HFF-Myc (cell line): ENCODE measurements at regions not wholly inside any gene's neighbourhood (a gene's known extent, or its start where the extent isn't known, plus 50 kb on each side); places are given as distances from the start of the nearest gene placed in this dataset.

Experiments
- DNase-seq: peaks from one replicate; pipeline ENCODE4 v3.0.0-alpha.2; 2011; ENCODE audit warnings: low read depth; ENCODE audit errors: extremely low read depth
- H3K4me3 ChIP-seq: replicated peaks from 2 replicates; pipeline ENCODE4 v1.5.1; 2011; ENCODE audit warnings: low read depth, mild to moderate bottlenecking, control low read depth, low read length
- CTCF ChIP-seq: IDR thresholded peaks from 2 replicates; pipeline ENCODE4 v1.5.1; 2012; ENCODE audit warnings: mild to moderate bottlenecking, low read depth, low read length, control low read depth; ENCODE audit errors: missing control alignments

- TF ChIP-seq CTCF, result no peak
- no peak for DNase-seq
- H3K4me3 ChIP-seq, result no peak overlapping the region
Observed at GRCh38 chr5:148898413-148899075, 72.1 kb downstream of the ADRB2 start.

DNA sequence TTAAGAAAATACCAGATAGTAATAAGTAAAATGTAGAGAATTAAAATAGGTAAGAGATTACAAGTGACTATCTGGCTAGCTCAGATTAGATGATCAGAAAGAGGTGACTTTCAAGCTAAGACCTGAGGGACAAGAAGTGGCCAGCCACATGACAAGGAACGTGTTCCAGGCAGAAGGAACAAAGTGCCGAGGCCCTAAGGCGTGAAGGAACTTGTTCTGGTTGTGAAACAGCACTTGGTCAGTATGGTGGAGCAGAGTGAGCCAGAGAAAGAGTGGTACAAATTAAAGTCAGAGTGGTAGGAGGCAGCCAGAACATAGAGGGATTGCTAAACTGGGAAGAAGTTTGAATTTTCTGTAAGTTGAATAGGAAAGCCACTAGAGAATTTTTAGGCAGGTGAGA, 73.6 kb downstream of the ADRB2 start:
- TF ChIP-seq CTCF, result no peak
- DNase-seq, result no peak
- H3K4me3 ChIP-seq, result no peak overlapping the region

DNA sequence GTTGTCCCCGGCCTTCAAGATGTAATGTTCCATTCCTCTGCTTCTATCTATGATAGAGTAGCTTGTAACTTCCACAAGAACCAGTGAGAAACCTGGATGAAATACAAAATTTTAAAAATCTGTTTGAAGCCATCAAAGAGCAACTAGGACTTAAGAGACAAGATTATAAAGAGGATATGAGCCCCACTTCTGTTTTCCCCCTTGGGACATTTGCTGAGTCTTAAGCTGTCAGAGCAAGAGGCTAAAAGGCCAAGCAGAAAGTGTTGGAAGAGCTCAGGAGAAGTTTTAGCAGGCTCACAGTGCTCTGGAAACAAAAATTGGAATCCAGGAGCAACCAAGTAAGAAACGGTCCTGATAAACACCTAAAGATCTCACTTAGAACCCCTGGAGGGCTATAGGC, 76.1 kb downstream of the ADRB2 start:
- TF ChIP-seq CTCF, result no peak
- H3K4me3 ChIP-seq, result no peak overlapping the region
- DNase-seq, result no peak

DNA sequence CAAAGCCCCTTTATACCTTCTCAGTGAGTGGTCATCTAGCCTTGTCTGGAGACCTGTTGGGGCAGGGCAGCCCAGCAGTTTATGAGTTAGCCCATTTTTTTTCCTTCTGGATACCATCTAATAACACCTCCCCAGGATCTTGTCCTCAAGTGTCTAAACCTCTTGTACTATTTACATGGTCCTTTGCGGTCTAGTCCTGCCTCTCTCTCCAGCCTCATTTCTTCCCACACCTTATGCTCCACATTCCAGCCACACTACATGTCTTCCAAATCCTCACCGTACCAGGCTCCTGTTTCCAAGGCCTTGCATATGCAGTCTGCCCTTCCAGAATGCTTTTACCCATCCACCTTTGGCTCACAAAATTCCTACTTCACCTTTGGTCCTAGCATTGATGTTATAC, 77.2 kb downstream of the ADRB2 start:
- DNase-seq, result no peak
- no peak overlapping the region for H3K4me3 ChIP-seq
- TF ChIP-seq CTCF, result no peak

GRCh38 chr5:148904440-148904839, 78.0 kb downstream of the ADRB2 start:
- DNase-seq, result no peak
- no peak for TF ChIP-seq CTCF
- H3K4me3 ChIP-seq, result no peak overlapping the region

- no peak for DNase-seq
- TF ChIP-seq CTCF, result no peak
- no peak overlapping the region for H3K4me3 ChIP-seq
Observed at GRCh38 chr5:148905541-148905940, 79.1 kb downstream of the ADRB2 start.

DNA sequence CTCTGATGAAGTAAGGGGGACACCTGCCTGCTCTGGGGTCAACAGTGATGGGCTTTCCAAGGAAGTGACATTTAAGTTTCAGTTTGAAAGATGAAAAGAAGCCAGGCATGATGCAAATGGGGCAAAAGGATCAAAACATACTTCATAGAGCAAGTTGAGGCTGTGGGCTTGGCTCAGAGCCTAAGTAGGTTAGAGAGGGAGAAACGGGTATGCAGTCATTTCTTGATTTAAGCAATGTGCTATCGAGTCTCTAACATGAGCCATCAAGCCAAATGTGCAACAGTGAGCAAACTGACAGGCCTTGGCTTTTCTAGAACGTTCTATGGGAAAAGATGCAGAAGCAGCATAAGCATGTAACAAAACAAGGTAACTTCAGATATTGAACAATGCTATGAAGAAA, 80.6 kb downstream of the ADRB2 start:
- TF ChIP-seq CTCF, result no peak
- H3K4me3 ChIP-seq, result no peak overlapping the region
- no peak for DNase-seq
